ENCODE measurements at regions not wholly inside any gene's neighbourhood (a gene's known extent, or its start where the extent isn't known, plus 50 kb on each side); places are given as distances from the start of the nearest gene placed in this dataset.

GRCh38 chr9:120109242-120109641 is 470.7 kb downstream of the CDK5RAP2 start:
- H3K4me3 ChIP-seq, result no peak overlapping the region
- no peak overlapping the region for H3K27ac ChIP-seq
- no peak for TF ChIP-seq POLR2A (IDR thresholded peaks at IDR 0.05)
- no peak for TF ChIP-seq POLR2AphosphoS5 (IDR thresholded peaks at IDR 0.05; ENCODE audit: insufficient read depth in 1 of 2, low read depth in 1 of 2)
- no peak for TF ChIP-seq CTCF (IDR thresholded peaks at IDR 0.05)

GRCh38 chr9:120107138-120107537 is 472.8 kb downstream of the CDK5RAP2 start:
- TF ChIP-seq POLR2A (IDR thresholded peaks at IDR 0.05) (no peak), POLR2AphosphoS5 (IDR thresholded peaks at IDR 0.05; ENCODE audit: insufficient read depth in 1 of 2, low read depth in 1 of 2) (no peak), CTCF (IDR thresholded peaks at IDR 0.05) (no peak)
- Histone ChIP-seq H3K36me3 (no peaks in the 10 kb centered on the region), H3K4me3 (no peak overlapping the region), H3K27ac (no peak overlapping the region), H3K9me3 (no peaks in the 10 kb centered on the region), H3K27me3 (no peaks in the 10 kb centered on the region), H3K4me1 (no peaks in the 10 kb centered on the region)
- intact Hi-C loops (cut with DNase I), result no loop called here
- no peak for DNase-seq (ENCODE audit: extremely low spot score in 2 of 2)

More at GRCh38 chr9:120109242-120109641, 470.7 kb downstream of the CDK5RAP2 start:
- intact Hi-C loops (cut with DNase I), result no loop called here
- no peaks in the 10 kb centered on the region for H3K27me3 ChIP-seq
- no peaks in the 10 kb centered on the region for H3K36me3 ChIP-seq
- no peaks in the 10 kb centered on the region for H3K4me1 ChIP-seq
- H3K9me3 ChIP-seq, result no peaks in the 10 kb centered on the region
- DNase-seq (ENCODE audit: extremely low spot score in 2 of 2), result no peak

GRCh38 chr9:120104771-120105170 is 475.2 kb downstream of the CDK5RAP2 start:
- no peak for TF ChIP-seq CTCF (IDR thresholded peaks at IDR 0.05)
- Histone ChIP-seq H3K4me3 (no peak overlapping the region), H3K27ac (no peak overlapping the region), H3K4me1 (no peaks in the 10 kb centered on the region), H3K36me3 (no peaks in the 10 kb centered on the region), H3K9me3 (no peaks in the 10 kb centered on the region), H3K27me3 (no peaks in the 10 kb centered on the region)
- DNase-seq (ENCODE audit: extremely low spot score in 2 of 2), result no peak
- intact Hi-C loops (cut with DNase I), result no loop called here

- Histone ChIP-seq H3K9me3 (no peaks in the 10 kb centered on the region), H3K4me1 (no peaks in the 10 kb centered on the region), H3K36me3 (no peaks in the 10 kb centered on the region), H3K4me3 (no peak overlapping the region), H3K27ac (no peak overlapping the region), H3K27me3 (no peaks in the 10 kb centered on the region)
- DNase-seq (ENCODE audit: extremely low spot score in 2 of 2), result no peak
- intact Hi-C loops (cut with DNase I), result no loop called here
- TF ChIP-seq CTCF (IDR thresholded peaks at IDR 0.05) (no peak), POLR2A (IDR thresholded peaks at IDR 0.05) (no peak), POLR2AphosphoS5 (IDR thresholded peaks at IDR 0.05; ENCODE audit: insufficient read depth in 1 of 2, low read depth in 1 of 2) (no peak)
These were observed 479.4 kb downstream of the CDK5RAP2 start for GRCh38 chr9:120100595-120100994.

GRCh38 chr9:120099065-120099464 is 480.9 kb downstream of the CDK5RAP2 start:
- TF ChIP-seq CTCF (IDR thresholded peaks at IDR 0.05) (no peak), POLR2A (IDR thresholded peaks at IDR 0.05) (no peak), POLR2AphosphoS5 (IDR thresholded peaks at IDR 0.05; ENCODE audit: insufficient read depth in 1 of 2, low read depth in 1 of 2) (no peak)
- H3K36me3 ChIP-seq, result no peaks in the 10 kb centered on the region
- no peak for DNase-seq (ENCODE audit: extremely low spot score in 2 of 2)
- no peaks in the 10 kb centered on the region for H3K9me3 ChIP-seq
- no peaks in the 10 kb centered on the region for H3K4me1 ChIP-seq
- intact Hi-C loops (cut with DNase I), result no loop called here
- no peak overlapping the region for H3K27ac ChIP-seq
- H3K4me3 ChIP-seq, result no peak overlapping the region
- H3K27me3 ChIP-seq, result no peaks in the 10 kb centered on the region
